Activated CD8-positive, alpha-beta memory T cell treated with anti-CD3 and anti-CD28 coated beads, Interleukin-2, amount 50 U/mL, for 1 hour (primary cell): ENCODE measurements at regions not wholly inside any gene's neighbourhood (a gene's known extent, or its start where the extent isn't known, plus 50 kb on each side); places are given as distances from the start of the nearest gene placed in this dataset.

Experiments used
- DNase-seq: peaks from one replicate; pipeline ENCODE4 v3.0.0-alpha.2; 2020; ENCODE audit errors: extremely low read depth

DNA sequence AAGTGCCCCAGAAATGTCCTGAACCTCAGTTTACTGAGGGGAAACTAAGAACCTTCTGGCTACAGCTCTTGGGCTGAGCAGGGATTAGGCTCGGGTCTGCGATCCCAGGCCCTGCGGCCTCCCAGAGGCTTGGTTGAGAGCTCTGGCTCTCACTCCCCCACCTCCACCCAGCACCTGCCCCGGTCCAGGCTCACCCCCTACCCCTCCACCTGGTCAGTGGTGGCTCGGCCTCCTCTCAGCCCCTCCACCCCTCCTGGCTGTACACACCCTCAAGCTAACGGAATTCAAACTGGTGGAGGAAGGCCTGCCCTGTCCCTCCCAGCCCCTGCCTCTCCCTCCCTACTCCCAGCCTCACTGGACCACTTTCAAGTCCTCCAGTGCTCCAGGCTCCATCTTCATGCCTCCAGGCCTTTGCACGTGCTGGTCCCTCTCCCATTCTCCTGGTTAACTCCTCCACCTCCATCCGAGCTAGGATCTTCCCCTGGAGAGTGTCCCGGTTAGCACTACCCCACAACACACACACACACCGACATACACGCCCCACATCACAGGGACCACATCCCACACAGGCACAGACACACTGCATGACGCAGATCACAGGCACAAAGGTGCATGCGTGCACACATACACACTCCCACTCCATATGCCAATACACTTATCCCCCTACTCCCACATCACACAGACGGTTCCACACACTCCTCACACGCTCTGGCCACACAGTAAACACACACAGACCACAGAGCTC is 130.9 kb downstream of the C9orf50 start:
- DNase-seq = peak; percentile 62

GRCh38 chr9:129487658-129488483 is 133.0 kb downstream of the C9orf50 start:
- DNase-seq = peak; percentile 28

GRCh38 chr9:129486756-129487657 is 133.9 kb downstream of the C9orf50 start:
- DNase-seq = no peak

- no peak for DNase-seq
Observed at GRCh38 chr9:129485145-129485774, 135.6 kb downstream of the C9orf50 start.

DNA sequence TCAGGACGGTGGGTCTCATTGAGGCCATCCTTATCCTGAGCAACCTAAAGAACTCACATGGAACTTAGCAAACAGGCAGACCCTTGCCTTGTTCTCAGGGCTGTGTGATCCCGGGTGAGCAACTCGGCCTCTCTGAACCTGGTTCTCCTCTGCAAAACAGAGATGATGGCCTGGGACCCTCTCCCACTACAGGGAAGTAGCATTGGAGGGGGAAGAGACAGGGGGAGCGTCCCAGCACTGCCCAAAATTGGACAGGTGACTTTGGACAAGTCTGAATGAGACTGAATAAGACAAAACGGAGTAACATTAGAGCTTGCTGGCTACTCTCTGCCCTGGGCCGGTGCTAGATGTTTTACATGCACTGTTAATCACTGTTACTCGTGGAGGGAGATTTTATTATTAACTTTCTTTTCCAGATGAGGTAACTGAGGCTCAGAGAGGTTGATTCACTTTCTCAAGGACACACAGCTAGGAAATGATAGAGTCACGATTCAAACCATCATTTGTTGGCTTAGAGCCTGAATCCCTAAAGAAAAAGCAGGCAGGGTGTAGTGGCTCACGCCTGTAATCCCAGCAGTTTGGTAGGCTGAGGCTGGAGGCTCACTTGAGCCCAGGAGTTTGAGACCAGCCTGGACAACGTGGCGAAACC is 136.4 kb downstream of the C9orf50 start:
- DNase-seq = no peak

DNA sequence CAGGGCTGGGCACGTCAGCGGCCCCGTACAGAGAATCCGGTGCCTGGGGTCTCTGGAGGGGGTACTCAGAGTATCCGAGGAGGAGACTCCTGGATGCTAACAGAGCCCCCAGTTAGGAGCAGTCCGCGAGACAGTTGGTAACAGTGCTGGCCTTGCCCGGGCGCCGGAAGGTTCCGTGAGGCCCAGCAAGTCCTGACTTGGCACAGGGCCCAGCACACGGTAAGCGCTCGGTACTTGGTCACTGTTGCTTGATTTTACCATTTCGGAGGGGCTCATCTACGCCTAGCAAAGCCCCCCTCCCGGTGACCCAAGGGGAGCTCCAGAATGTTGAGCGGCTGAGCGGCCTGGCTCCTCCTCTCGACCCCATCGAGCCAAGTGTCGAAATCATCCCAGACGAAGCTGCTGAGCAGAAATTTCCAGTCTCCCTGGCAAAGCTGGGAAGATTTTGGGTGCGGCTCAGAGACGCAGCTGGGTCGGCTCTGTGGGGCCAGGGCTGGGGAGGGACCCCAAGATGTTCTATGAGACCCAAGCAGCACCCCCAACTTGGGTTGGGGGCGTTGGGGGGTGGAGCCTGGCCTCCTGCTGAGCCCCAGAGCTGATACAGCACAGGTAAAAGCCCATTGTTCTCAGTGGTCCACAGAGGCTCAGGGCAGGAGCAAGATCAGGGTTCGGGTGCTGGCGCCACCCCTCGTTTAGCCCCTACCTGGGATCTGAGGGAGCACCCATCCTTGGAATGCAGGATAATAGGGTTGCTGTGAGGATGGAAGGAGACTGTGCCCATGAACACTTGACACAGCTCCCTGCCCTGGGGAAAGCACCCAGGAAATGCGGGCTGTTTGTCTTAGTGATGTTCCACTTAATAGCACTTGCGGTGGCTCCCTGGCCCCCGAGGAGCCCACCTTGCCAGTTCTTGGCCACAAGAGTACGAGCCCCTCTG is 137.2 kb downstream of the C9orf50 start:
- no peak for DNase-seq

DNA sequence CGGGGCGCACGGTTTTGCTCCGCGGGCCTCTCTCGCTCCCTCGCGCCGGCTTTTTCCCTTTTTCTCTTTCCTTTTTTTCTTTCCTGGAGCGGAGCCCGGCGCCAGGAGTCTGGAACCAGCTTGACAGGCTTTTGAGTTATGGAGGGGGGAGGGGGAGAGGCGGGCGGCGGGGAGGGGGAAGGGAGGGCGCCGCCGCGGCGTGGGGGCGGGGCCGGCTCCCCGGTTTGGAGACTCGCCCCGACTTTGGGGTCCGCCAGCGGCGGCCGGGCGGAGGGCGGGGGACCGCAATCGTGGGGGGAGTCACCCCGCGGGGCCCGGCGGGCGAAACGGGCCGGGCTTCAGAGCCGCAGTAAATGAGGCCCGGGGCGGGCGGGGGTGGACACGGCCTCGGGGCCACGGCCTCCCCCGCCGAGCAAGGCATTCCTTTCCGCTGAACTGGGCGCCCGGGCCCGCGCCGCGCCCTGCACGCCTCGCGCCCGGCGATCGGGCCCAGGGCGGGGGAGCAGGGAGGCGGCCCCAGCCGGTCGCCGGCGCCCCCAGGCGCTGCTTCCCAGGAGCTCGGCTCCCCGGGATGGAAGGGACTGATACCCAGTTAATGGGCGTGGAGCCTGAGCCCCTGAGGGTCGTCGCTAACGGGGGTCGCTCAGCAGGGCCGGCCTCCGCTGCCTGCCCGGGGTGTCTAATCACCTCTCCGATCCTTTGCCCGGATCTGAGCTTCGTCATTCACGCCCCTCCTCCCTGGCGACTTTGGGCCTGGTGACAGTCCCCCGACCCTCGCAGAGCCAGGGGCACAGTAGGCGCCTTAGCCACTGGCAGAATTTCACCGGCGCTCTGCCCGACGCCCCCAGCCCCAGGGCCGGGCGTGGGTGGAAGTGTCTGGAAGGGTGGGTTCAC is 138.1 kb downstream of the C9orf50 start:
- no peak for DNase-seq

- DNase-seq = no peak
Observed at GRCh38 chr9:129481810-129482511, 138.9 kb downstream of the C9orf50 start.

DNA sequence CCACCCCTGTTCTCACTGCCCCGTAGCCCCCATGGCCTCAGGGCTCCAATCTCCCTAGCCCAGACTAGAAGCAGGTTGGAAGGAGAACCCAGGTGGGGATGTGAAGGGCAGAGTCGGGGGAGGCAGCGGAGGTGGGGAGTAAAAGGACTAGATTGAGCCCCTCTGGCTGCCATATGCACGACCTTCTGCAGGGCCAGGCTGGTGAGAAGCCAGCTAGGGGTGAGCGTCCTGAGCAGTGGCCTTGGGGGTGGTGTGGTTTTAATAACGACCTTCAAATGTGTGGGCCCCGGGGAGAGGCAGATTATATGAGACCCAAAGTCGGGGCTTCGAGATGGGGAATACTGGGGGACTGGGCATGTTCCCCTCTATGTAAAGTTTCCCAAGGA is 139.5 kb downstream of the C9orf50 start:
- DNase-seq = no peak

GRCh38 chr9:129480745-129481144 is 140.2 kb downstream of the C9orf50 start:
- no peak for DNase-seq

DNA sequence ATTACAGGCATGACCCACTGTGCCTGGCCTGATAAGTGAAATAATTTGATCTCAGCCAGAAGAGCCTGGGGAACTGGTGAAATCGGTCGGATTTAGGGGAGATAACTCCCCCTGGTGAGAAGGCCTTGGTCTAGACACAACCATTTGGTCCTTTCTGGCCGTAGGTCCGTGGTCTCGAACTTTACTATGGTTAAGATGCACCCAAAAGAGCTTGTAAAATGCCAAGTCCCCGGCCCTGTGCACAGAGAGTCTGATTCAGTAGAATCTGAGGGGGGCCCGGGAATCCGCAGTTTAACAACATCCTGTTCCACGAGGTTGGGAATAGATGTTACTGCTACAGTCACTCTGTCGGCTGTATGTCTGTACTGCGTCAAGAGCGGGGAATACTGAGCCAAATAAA is 140.7 kb downstream of the C9orf50 start:
- DNase-seq = no peak

DNA sequence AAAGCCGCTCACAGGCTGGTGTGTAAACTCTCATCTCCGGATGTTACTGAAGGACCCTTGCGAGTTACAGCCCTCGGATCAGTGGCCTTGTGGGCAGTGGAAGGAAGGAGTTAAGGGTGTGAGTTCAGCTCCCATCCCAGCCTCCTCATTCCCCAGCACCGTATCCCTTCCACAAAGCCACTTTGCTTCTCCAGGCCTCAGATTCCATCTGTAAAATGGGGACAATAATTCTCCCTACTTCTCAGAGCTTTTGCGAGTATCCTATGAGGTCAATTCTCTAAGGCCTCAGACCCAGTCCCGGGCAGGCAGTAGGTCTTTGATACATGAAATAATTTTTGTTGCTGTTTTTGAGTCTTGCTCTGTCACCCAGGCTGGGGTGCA is 141.3 kb downstream of the C9orf50 start:
- DNase-seq = no peak

- DNase-seq = no peak
Observed at GRCh38 chr9:129478961-129479630, 141.8 kb downstream of the C9orf50 start.

DNA sequence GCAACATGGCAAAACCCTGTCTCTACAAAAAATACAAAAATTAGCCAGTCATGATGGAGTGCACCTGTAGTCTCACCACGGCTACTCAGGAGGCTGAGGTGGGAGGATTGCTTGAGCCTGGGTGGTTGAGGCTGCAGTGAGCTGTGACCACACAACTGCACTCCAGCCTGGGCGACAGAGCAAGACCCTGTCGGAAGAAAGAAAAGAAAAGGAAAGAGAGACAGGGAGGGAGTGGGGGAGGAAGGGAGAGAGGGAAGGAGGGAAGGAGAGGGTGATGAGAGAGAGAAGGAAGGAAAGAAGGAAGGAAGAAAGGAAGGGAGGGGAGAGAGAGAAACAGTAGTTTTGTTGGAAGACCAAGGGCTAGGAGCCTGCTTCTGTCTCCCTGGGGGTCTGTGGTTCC is 142.4 kb downstream of the C9orf50 start:
- DNase-seq = no peak

DNA sequence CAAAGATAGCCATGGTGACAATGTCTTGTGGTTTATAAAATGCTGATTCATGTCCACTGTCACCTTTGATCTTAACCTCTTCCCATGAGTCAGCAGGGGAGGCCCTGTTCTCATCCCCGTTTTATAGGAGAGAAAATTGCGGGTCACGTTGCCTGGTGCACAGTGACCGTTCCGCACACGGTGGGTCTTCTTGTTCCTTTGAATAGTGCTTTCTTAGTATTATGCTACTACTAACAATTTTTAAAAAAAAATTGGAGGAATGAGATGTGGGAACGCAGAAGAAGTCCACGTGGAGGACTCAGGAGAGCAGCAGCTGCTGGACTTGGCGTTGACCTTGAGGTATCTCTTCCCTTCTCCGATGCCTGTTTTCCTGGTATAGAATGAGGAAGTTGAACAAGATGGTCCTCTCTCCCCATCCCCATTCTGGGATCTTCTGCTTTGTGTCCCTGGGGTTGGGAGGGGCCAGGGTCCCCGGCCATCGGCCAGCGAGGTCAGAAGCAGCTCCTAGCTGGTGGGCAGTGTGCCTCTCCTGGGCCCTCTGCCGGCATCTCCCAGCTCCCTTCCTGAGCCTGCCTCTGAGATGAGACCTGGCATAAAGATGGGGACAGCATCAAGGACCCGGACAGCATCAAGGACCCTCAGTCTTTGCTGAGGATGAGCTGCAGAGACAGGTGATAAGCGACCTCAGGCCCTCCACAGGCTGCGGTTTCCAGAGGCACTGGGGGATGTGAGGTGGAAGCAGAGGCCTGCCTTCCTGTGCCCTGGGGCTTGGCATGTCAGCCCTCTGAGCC is 143.9 kb downstream of the C9orf50 start:
- DNase-seq = no peak

DNA sequence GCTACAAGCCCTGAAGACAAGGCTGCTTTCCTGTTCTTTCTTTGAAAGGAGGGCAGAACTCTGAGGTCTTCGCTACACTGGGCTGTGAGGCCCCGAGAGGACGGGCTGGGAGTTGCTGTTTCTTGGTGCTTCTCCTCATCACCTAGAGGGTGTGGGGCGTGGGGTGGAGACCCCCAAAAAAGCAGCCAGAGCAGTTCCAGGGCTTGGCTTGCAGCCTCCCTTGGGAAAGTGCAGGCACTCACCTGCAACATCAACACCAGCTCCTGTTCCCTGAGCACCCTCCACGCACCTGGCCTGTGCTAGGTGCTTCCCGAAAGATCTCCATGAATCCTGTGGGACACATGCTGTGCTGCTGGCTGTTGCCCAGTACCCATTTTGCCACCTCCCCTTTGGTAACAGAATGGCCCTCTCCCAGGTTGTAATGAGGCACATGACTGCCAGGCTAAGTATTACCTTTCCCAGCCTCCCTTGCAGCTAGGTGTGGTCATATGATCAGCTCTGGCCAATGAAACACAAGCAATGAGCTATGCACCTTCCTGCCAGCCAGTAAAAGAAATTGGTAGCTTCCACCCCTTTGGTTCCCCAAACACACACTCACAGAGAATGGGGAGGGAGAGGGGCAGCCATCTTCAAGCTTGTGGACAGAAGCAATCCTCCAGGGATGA is 146.0 kb downstream of the C9orf50 start:
- no peak for DNase-seq
